LNCAP (cell line): ENCODE measurements at regions not wholly inside any gene's neighbourhood (a gene's known extent, or its start where the extent isn't known, plus 50 kb on each side); places are given as distances from the start of the nearest gene placed in this dataset.

ENCODE experiments used
- TF ChIP-seq, protein P1 (sequence below): fragments of 450-650 bp; IDR thresholded peaks from 2 replicates; pipeline ENCODE4 v1.5.1; 2017; ENCODE audit warnings: mild to moderate bottlenecking

DNA sequence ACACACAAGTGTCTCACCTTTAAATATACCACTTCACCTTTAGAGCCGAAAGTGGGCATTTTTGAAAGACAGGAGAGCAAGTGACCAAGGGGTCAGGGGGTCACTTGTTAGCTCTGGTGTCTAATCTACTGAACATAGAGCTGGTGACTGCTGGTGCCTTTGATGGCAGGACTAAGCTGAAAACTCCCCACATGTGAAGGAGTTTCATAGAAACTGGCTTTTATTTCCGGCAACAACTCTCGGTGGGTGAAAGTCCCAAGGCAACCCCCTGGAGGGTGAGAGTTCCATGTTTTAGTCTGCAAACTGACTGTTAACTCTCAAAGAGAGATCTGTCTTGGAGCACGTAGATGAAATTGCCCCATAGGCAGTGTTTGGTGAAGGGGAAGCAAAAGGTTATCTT, 466.9 kb downstream of the DMRTA1 start:
- TF ChIP-seq, protein P1, sequence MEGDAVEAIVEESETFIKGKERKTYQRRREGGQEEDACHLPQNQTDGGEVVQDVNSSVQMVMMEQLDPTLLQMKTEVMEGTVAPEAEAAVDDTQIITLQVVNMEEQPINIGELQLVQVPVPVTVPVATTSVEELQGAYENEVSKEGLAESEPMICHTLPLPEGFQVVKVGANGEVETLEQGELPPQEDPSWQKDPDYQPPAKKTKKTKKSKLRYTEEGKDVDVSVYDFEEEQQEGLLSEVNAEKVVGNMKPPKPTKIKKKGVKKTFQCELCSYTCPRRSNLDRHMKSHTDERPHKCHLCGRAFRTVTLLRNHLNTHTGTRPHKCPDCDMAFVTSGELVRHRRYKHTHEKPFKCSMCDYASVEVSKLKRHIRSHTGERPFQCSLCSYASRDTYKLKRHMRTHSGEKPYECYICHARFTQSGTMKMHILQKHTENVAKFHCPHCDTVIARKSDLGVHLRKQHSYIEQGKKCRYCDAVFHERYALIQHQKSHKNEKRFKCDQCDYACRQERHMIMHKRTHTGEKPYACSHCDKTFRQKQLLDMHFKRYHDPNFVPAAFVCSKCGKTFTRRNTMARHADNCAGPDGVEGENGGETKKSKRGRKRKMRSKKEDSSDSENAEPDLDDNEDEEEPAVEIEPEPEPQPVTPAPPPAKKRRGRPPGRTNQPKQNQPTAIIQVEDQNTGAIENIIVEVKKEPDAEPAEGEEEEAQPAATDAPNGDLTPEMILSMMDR = no peak

DNA sequence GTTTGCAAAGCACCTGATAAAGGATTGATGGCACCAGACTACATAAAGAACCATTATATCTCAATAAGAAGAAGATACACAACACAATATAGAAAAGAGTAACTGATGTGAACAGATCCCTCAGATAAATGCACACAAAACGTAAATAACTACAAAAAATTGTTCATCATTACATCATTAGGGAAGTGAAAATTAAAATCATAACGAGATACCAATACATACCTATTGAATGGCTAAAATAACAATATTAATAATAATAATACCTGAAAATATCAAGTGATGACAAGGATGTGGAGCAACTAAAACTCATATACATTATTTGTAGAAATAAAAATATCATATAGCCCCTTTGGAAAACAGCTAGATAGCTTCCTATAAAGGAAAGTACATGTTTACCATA, 469.5 kb downstream of the DMRTA1 start:
- TF ChIP-seq, protein P1 = no peak

DNA sequence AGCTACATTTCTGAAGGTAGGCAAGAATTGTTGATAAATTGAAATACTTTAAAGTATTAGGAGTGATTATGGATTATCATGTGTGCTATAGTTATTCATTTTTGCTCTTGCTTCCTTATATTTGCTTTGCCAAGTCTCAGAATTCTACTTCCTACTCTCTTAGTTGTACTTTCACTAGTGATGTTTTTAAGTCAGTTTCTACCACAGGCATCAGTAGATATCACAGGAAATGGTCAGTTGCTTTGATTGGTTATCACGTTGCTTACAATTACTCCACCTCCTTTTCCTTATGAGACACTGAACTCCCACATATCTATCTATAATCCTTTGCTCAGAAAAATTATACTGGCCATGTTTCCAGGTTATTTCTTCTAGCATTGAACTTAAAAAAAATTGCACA, 472.8 kb downstream of the DMRTA1 start:
- TF ChIP-seq, protein P1 = no peak

DNA sequence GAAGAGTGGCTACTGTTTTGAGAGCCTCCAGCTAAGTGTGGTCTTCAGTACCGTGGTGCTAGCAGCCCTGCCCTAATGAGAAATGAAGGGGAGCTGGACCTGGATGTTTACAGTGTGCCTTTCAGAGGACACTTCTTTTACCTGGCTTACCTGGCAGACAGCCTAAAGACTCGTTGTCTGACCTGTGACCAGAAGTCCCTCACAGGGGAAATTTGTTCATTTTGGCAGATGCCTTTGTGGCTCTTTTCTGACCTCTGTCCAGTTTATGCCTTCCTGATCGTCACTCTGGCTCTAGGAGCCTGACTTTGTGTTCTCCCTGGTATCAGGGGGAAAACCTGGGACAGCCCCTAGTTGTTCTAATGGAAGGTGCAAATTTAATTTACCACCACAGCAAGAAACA, 475.1 kb downstream of the DMRTA1 start:
- TF ChIP-seq, protein P1 = no peak

DNA sequence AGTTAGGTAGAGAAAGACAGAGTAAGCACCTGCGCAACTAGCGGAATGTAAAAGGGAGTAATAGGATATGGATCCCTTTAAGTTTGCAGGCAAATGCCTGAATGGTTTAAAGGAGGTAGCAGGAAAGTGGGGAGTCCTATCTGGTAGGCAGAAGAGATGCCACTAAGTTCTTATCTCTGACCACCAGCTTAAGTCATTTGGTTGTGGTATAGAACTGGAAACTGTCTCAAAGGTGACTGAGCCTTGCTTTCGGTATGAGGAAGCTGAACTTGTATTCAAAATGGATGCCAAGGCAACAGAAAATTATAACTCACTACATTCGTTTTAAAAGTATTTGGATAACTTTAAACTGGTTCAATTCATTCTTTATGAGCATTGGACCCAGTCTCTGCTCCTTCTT, 475.6 kb downstream of the DMRTA1 start:
- TF ChIP-seq, protein P1 = no peak

DNA sequence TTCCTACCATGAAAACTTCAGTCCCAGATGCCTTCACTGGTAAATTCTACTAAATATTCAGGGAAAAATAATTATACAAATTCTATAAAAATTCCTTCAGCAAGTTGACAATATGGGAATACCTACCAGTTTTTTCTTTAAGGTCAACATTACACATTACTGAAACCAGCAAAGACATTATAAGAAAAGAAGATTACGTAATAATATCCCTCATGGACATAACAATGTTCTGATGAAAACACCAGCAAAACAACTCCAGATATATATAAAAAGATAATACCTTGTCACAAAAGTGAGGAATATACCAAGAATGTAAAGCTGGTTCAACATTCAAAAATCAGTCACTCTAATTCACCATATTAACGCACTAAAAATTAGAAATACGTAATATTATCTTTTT, 507.9 kb downstream of the DMRTA1 start:
- TF ChIP-seq, protein P1 = no peak

DNA sequence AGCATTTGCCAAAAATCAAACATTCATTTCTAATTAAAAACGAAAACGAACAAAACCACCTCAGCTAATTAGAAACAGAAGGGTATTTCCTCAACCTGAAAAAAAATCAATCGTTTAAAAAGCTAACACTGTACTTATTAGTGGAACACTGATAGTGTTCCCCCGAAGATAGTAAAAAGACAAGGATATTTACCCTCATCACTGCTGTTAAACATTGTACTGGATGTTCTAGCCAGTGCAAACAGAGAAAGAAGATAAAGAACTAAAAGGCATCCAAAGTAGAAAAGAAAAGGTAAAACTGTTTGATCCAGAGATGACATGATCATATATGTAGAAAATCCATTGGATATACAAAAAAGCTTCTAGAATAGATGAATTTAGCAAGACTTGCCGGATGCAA, 508.3 kb downstream of the DMRTA1 start:
- TF ChIP-seq, protein P1 = no peak

DNA sequence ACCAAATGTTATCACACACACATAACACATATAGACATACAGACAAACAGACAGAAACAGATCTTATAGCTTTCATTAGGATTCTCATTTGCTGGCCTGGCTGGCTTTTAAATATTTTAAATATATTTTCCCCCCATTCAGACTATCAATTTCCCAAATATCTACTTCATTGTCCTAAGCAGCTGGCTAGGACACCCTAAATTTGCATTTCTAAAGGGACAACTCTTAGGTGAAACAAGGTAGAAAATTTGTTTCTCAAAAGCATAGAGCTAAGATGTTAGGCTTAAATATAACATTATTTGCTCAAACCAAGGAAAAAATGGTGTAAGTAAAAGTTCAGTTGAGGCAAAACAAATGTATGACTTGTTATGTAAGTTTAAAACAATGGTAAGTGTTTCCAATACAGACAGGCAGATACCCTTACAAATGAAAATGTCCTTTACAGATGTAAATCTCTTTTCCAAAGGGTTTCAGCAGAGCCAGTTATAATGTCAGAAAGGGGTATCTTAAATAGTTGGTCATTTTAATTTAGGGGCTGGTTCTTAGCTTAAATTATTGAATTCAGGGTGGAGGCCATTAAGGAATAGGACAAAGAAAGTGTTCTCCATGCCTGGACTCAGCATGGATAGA, 522.8 kb downstream of the DMRTA1 start:
- TF ChIP-seq, protein P1 = no peak
